Vagina (tissue), 2 donors: ENCODE measurements at regions not wholly inside any gene's neighbourhood (a gene's known extent, or its start where the extent isn't known, plus 50 kb on each side); places are given as distances from the start of the nearest gene placed in this dataset.

Source experiments
- POLR2AphosphoS5 ChIP-seq, 2 donors: sonication (generic); formaldehyde crosslinking; IDR thresholded peaks; one replicate each; pipeline ENCODE4 v1.9.0; 2017; ENCODE audit warnings: antibody characterized with exemption in 2 of 2, mild to moderate bottlenecking in 2 of 2, low read depth in 1 of 2; ENCODE audit not compliant: insufficient read depth in 1 of 2
- TF ChIP-seq, protein P1 (sequence below), 3 experiments: fragments of 450-650 bp in 2 of 3; fragments of 200-600 bp in 1 of 3; sonication (generic) in 1 of 3; IDR thresholded peaks; one replicate each; pipeline ENCODE4 v1.5.1; 2017 to 2019; ENCODE audit warnings: antibody characterized with exemption in 3 of 3, mild to moderate bottlenecking in 2 of 3, moderate library complexity in 2 of 3

DNA sequence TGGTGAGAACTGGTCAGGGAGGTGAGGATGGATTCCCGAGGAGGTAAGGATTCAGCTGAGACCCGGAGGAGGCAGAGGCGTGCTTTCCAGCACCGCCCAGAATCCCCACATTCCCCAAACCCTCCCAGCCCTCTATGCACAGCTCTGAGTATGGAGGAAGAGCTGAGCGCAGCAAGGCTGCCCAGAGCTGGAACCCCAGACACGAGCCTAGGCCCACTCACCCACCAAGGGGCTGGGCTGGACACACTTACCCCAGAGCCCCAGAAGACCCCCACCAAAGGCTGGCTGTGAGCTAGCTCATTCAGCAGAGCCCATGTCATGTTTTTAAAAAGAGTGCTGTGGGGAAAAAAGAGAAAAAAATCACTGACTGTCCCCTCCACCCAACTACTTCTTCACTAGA lies 271.5 kb downstream of the XXYLT1 start:
- TF ChIP-seq, protein P1, sequence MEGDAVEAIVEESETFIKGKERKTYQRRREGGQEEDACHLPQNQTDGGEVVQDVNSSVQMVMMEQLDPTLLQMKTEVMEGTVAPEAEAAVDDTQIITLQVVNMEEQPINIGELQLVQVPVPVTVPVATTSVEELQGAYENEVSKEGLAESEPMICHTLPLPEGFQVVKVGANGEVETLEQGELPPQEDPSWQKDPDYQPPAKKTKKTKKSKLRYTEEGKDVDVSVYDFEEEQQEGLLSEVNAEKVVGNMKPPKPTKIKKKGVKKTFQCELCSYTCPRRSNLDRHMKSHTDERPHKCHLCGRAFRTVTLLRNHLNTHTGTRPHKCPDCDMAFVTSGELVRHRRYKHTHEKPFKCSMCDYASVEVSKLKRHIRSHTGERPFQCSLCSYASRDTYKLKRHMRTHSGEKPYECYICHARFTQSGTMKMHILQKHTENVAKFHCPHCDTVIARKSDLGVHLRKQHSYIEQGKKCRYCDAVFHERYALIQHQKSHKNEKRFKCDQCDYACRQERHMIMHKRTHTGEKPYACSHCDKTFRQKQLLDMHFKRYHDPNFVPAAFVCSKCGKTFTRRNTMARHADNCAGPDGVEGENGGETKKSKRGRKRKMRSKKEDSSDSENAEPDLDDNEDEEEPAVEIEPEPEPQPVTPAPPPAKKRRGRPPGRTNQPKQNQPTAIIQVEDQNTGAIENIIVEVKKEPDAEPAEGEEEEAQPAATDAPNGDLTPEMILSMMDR (IDR thresholded peaks at IDR 0.05), result no peak
- TF ChIP-seq POLR2AphosphoS5 (IDR thresholded peaks at IDR 0.05; ENCODE audit: insufficient read depth in 1 of 2, low read depth in 1 of 2), result no peak
